GM19467 (cell line): ENCODE measurements at regions not wholly inside any gene's neighbourhood (a gene's known extent, or its start where the extent isn't known, plus 50 kb on each side); places are given as distances from the start of the nearest gene placed in this dataset.

Experiments
- ATAC-seq: cut with Tn5 transposase; IDR thresholded peaks from one replicate; pipeline ENCODE4 v1.9.1; 2021; ENCODE audit warnings: mild to moderate bottlenecking, moderate library complexity; ENCODE audit not compliant: unreplicated experiment

- no peak for ATAC-seq
Observed at GRCh38 chr13:39232401-39232980, 194.2 kb downstream of the NHLRC3 start.

DNA sequence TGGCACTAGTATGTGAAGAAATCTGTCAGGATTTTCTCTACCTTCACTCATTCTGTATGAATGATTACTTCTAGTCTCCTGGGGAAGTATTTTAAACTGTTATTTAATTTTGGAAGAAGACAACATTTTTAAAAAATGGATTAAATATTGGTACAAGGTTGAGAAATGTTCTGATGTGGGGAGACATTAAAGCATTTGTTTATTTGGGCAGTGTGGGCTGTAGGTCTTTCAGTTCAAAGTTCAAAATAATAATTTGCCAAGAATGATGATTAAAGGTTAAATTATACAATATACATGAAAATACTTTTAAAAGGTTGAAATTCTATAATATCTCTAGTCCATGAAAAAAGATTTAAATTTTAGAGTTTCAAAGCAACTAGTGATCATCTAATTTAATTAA is 194.7 kb downstream of the NHLRC3 start:
- ATAC-seq = no peak

- ATAC-seq = no peak
Observed at GRCh38 chr13:39233519-39233918, 195.3 kb downstream of the NHLRC3 start.

GRCh38 chr13:39244561-39245230 is 206.4 kb downstream of the NHLRC3 start:
- no peak for ATAC-seq

DNA sequence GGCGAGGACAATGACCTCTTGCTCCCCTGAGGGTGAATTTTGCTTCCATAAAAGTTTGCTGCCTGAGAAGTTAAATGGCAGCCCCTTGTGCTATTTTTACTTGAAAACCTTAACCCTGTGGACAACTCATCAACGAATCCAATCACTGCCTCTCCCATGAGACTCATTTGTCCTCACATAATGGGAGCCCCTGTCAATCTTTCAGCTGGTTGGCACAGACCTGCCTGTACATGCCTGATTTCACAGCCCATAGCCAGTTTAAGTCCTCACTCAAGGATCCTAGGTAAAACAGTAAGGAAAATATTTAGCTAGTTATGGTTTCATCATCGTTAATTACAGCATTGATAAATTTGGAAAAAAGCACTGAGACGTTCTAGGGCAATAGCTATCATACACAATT is 207.4 kb downstream of the NHLRC3 start:
- ATAC-seq = no peak

- ATAC-seq = no peak
Observed at GRCh38 chr13:39249982-39250381, 211.7 kb downstream of the NHLRC3 start.

GRCh38 chr13:39250440-39250839 is 212.2 kb downstream of the NHLRC3 start:
- no peak for ATAC-seq

DNA sequence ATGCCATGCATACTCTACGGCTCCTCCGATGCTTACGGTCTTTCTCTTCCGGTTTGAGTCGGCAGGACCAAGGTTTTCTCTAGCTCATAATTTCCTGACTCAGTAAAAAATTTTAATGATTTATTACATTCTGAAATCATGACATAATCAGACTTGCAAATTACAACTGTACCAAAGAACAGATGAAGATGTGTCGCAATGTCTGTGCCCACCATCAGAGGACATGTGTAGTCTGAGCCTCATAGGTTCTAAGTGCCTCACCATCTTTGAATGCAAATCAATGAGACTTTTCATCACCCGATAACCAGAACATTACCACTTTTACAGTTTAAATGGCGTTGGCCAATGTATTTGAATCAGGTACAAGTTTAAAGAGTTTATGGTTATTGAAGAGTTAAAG is 213.1 kb downstream of the NHLRC3 start:
- ATAC-seq = no peak

DNA sequence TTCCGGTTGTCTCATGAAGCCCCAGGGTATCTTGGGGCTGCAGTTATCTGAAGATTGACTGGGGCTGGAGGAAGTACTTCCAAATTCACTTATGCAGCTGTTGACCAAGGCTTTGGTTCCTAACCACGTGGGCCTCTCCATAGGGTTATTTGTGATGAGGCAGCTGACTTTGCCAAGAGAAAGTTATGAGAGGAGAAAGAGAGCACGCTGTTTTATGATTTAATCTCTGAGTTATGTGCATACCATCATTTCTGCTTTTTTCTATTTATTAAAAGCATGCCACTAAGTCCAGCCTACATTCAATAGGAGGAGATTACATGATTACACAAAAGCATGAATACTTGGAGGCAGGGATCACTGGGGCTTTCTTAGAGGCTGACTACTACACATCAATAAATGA is 215.5 kb downstream of the NHLRC3 start:
- ATAC-seq = no peak

GRCh38 chr13:39254601-39255000 is 216.3 kb downstream of the NHLRC3 start:
- no peak for ATAC-seq

GRCh38 chr13:39257642-39258041 is 219.4 kb downstream of the NHLRC3 start:
- ATAC-seq = no peak

DNA sequence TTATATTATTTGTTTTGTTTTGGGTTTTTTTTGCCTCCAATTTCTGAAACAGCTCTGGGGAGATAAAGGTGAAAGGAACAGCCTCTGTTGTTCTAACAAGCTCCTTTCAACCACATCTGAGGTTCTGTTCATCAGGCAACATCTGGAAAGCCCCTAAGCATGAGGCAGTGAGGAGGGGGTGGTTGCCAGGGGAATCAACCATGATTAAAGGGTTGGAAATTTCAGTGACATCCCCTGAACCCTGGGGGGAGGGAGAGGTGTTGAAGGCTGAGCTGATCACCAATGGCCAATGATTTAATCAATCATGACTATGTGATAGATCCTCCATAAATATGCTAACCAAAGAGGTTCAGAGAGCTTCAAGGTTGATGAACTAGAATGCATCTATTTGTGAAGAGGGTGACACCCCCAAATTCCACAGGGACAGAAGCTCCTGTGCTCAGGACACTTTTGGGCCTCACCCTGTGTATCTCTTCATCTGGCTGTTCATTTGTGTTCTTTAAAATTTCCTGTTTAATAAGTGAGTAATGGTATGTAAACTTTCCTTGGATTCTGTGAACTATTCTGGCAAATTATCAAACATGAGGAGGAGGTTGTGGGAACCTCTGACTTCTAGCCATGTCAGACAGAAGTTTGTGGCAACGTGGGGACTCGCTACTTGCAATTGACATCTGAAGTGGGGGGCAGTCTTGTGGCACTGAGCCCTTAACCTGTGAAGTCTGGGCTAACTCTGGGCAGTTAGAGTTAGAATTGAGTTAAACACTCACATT is 221.3 kb downstream of the NHLRC3 start:
- ATAC-seq = no peak

DNA sequence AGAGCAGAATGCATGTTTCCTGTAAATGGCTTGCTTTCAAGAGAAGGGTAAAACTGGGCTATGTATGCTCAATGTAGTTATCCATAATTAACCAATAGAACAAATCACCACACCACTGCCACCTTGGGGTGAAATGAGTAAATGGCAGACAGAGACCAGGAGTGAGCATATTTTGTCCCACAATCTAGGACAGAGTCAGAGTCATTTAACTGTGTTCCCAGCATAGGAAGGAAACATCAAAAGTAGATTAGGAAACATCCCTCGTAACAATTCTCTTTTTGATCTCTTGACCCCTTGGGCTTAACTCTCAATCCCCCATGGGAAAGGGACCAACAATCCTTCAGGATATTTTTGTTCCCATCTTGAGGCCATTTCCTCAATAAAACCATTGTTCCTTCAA is 224.8 kb downstream of the NHLRC3 start:
- peak; percentile 94 for ATAC-seq

DNA sequence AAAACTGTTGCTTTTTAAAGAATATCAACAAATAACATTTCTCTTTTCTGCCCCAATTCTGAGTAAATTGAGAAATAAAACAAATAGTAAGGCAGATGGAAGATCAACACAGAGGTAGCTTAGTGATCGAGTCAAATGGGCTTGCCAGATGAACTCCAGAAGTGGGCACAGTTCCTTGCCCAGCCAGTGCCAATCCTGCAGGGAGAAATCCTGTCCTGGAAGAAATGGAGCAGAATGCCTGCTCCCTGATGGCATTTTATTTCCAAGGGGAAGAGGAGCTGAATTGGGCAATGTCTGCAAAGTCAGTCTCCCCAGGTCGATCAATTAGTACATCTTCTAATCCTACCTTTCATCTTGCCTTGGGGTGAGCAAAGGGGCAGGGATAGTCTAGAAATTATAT is 225.3 kb downstream of the NHLRC3 start:
- no peak for ATAC-seq

DNA sequence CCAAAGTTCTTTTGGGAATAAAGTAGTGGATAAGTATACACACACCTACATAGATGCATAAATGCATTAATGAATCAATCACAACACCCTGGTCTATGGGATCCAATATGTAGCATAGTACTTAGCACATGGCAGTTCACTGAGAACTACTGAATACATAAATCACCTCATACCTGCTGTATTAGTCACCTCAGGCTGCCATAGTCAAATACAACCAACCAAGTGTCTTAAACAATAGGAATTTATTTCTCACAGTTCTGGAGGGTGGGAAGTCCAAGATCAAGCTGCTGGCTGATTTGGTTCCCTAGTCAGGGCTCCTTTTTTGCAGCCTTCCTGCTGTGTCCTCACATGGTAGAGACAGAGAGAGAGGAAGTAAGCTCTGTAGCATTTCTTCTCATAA is 228.2 kb downstream of the NHLRC3 start:
- no peak for ATAC-seq

GRCh38 chr13:39268398-39268797 is 230.1 kb downstream of the NHLRC3 start:
- ATAC-seq = no peak

DNA sequence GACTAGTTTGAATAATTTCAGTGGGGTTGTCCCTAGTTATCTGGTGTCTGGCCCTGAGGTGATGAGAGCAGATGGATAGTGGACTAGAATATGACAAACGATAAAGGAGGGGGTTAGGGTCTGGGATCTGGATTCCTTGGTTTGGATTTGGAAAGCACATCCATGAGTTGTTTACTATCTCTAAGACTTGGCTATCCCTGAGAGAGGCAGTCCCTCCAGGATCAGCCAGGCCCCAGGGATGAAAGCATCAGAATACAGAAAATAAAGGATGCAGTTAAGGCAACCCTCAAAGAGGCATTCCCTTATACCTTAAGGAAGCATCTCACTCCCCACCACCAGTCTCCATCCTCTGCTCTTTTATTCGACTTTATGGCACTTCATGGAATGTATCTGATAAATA is 230.7 kb downstream of the NHLRC3 start:
- no peak for ATAC-seq

GRCh38 chr13:39269411-39269810 is 231.2 kb downstream of the NHLRC3 start:
- ATAC-seq = no peak

DNA sequence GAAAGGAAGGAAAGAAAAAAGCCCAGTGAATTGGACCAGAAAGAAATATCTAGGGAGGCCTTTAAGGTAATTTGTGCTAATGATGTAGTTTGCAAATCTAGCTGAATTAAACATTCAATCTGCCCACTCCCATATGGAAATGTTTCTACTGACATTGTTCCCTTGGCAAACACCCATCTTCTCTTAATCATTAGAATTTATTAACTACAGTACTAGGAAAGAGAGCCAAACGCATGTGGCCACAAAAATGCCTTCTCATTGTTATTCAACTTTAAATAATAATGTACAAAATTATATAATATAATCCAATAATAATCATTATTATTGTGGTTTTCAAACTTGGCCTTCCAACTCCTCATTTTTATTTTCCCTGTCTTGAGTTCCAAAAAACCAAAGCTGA is 234.7 kb downstream of the NHLRC3 start:
- no peak for ATAC-seq

- no peak for ATAC-seq
Observed at GRCh38 chr13:39273953-39274738, 235.9 kb downstream of the NHLRC3 start.

GRCh38 chr13:39274739-39275325 is 236.6 kb downstream of the NHLRC3 start:
- no peak for ATAC-seq
